ENCODE measurements at regions not wholly inside any gene's neighbourhood (a gene's known extent, or its start where the extent isn't known, plus 50 kb on each side); places are given as distances from the start of the nearest gene placed in this dataset.

- CTCF ChIA-PET = interaction anchor here (0.8 to 1.4 kb wide), 5 partner anchors 9 to 91 kb away, joined by 3 to 5 read pairs (median 3); no protein-coding TSS in a partner anchor
- no peak for DNase-seq (ENCODE audit: extremely low spot score)
- TF ChIP-seq CTCF (IDR thresholded peaks at IDR 0.05; ENCODE audit: control extremely low read depth, extremely low read depth, low read depth, missing control alignments) = no peak
- POLR2A ChIA-PET = no interaction called here
Measured at GRCh38 chr15:70410371-70410985, 312.8 kb upstream of the TLE3 start.

GRCh38 chr15:70409388-70409787 lies 311.7 kb upstream of the TLE3 start:
- DNase-seq (ENCODE audit: extremely low spot score) = no peak
- POLR2A ChIA-PET = no interaction called here
- TF ChIP-seq CTCF (IDR thresholded peaks at IDR 0.05; ENCODE audit: control extremely low read depth, extremely low read depth, low read depth, missing control alignments) = no peak
- CTCF ChIA-PET = interaction anchor here (1.0 to 1.6 kb wide), 3 partner anchors 11 to 51 kb away, joined by 3 read pairs; no protein-coding TSS in a partner anchor

GRCh38 chr15:70407955-70408354 lies 310.2 kb upstream of the TLE3 start:
- POLR2A ChIA-PET = no interaction called here
- DNase-seq (ENCODE audit: extremely low spot score) = no peak
- no peak for TF ChIP-seq CTCF (IDR thresholded peaks at IDR 0.05; ENCODE audit: control extremely low read depth, extremely low read depth, low read depth, missing control alignments)
- CTCF ChIA-PET = interaction anchor here (1.3 to 1.6 kb wide), 3 partner anchors 10 to 43 kb away, joined by 3 read pairs; no protein-coding TSS in a partner anchor

GRCh38 chr15:70407336-70407670 lies 309.6 kb upstream of the TLE3 start:
- CTCF ChIA-PET = interaction anchor here (1.3 kb wide), 1 partner anchor 13 kb away, joined by 3 read pairs; no protein-coding TSS in a partner anchor
- POLR2A ChIA-PET = no interaction called here
- DNase-seq (ENCODE audit: extremely low spot score) = no peak
- TF ChIP-seq CTCF (IDR thresholded peaks at IDR 0.05; ENCODE audit: control extremely low read depth, extremely low read depth, low read depth, missing control alignments) = no peak

GRCh38 chr15:70406617-70407335 lies 309.1 kb upstream of the TLE3 start:
- TF ChIP-seq CTCF (IDR thresholded peaks at IDR 0.05; ENCODE audit: control extremely low read depth, extremely low read depth, low read depth, missing control alignments) = no peak
- POLR2A ChIA-PET = no interaction called here
- DNase-seq (ENCODE audit: extremely low spot score) = no peak
- CTCF ChIA-PET = interaction anchor here (1.3 kb wide), 1 partner anchor 14 kb away, joined by 3 read pairs; no protein-coding TSS in a partner anchor

- POLR2A ChIA-PET = no interaction called here
- no peak for TF ChIP-seq CTCF (IDR thresholded peaks at IDR 0.05; ENCODE audit: control extremely low read depth, extremely low read depth, low read depth, missing control alignments)
- CTCF ChIA-PET = interaction anchor here (1.3 to 2.3 kb wide), 3 partner anchors 9 to 65 kb away, joined by 3 to 8 read pairs (median 3); no protein-coding TSS in a partner anchor
- no peak for DNase-seq (ENCODE audit: extremely low spot score)
Measured at GRCh38 chr15:70401709-70402108, 304.0 kb upstream of the TLE3 start.

All from GM10248 (cell line).